Coronary artery (tissue), 2 donors: ENCODE measurements at regions not wholly inside any gene's neighbourhood (a gene's known extent, or its start where the extent isn't known, plus 50 kb on each side); places are given as distances from the start of the nearest gene placed in this dataset.

Source experiments
- DNase-seq: peaks from one replicate; pipeline ENCODE4 v3.0.0-alpha.2; 2017; ENCODE audit warnings: low spot score
- H3K27ac ChIP-seq, 2 donors: fragments of 200-600 bp; sonication (generic); one replicate each; pipeline ENCODE4 v1.5.1; 2016 to 2019
- H3K4me3 ChIP-seq: fragments of 200-600 bp; sonication (generic); 2 replicates; pipeline ENCODE4 v1.5.1; 2016; ENCODE audit warnings: mild to moderate bottlenecking, moderate library complexity
- TF ChIP-seq, protein P1 (sequence below): fragments of 200-600 bp; sonication (generic); IDR thresholded peaks from one replicate; pipeline ENCODE4 v1.5.1; 2019; ENCODE audit warnings: antibody characterized with exemption

DNA sequence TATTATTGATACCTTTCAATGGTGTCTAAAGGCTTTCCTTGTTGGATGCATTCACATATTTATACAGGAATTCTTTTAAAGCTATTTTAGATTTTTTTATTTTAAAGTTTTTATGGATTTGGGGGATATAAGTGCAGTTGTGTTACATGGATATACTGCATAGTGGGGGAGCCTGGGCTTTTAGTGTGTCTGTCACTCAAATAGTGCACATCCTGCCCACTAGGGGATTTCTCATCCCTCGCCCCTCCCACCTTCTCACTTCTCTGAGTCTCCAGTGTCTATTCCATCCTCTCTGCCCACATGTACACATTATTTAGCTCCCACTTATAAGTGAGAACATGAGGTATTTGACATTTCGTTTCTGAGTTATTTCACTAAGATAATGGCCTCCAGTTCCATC lies 154.0 kb upstream of the MKI67 start:
- no peak for DNase-seq
- Histone ChIP-seq H3K4me3 (no peak overlapping the region), H3K27ac (no peak overlapping the region)
- TF ChIP-seq, protein P1, sequence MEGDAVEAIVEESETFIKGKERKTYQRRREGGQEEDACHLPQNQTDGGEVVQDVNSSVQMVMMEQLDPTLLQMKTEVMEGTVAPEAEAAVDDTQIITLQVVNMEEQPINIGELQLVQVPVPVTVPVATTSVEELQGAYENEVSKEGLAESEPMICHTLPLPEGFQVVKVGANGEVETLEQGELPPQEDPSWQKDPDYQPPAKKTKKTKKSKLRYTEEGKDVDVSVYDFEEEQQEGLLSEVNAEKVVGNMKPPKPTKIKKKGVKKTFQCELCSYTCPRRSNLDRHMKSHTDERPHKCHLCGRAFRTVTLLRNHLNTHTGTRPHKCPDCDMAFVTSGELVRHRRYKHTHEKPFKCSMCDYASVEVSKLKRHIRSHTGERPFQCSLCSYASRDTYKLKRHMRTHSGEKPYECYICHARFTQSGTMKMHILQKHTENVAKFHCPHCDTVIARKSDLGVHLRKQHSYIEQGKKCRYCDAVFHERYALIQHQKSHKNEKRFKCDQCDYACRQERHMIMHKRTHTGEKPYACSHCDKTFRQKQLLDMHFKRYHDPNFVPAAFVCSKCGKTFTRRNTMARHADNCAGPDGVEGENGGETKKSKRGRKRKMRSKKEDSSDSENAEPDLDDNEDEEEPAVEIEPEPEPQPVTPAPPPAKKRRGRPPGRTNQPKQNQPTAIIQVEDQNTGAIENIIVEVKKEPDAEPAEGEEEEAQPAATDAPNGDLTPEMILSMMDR: no peak

DNA sequence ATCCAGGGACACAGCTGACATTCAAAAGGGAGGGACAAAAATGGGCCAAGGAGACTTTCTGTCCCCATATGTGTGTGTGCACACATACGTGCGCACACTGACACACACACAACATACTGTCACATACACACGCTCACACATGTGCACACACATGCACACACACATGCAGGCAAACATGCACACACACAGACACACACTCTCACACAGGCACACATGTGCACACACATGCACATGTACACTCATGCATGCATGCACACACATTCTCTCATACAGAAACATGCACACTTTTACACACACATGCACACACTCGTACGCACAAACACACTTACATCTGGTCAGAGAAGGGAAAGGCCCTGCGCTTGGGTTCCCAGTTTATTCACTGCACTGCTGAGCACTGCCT lies 155.1 kb upstream of the MKI67 start:
- no peak for DNase-seq
- TF ChIP-seq, protein P1: no peak

DNA sequence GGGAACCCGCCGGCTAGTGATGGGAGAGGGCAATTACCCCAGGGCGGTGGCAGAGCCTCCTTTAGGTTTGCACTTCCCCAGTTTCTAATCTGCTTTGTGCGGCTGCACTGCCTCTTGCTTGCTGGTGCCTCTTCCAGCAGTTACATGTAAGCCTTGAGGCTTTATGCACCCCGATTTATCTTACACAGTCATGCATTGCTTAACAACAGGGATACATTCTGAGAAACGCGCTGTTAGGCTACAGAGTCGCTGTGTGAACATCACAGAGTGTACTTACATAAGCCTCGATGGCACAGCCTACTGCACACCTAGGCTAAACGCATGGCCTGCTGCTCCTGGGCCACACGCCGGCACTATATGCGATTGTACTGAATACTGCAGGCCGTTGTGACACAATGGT lies 155.6 kb upstream of the MKI67 start:
- no peak for DNase-seq

More for the DNA sequence above, 155.1 kb upstream of the MKI67 start:
- no peak overlapping the region for H3K27ac ChIP-seq
- no peak overlapping the region for H3K4me3 ChIP-seq

GRCh38 chr10:128286141-128286761 lies 160.0 kb upstream of the MKI67 start:
- no peak overlapping the region for H3K4me3 ChIP-seq
- no peak for DNase-seq
- H3K27ac ChIP-seq: no peak overlapping the region
- TF ChIP-seq, protein P1: no peak

More for the DNA sequence above, 155.6 kb upstream of the MKI67 start:
- Histone ChIP-seq H3K4me3 (no peak overlapping the region), H3K27ac (no peak overlapping the region)
- TF ChIP-seq, protein P1: no peak

- DNase-seq: no peak
- TF ChIP-seq, protein P1: no peak
- Histone ChIP-seq H3K27ac (no peak overlapping the region), H3K4me3 (no peak overlapping the region)
These were observed 160.7 kb upstream of the MKI67 start for GRCh38 chr10:128286762-128287500.

DNA sequence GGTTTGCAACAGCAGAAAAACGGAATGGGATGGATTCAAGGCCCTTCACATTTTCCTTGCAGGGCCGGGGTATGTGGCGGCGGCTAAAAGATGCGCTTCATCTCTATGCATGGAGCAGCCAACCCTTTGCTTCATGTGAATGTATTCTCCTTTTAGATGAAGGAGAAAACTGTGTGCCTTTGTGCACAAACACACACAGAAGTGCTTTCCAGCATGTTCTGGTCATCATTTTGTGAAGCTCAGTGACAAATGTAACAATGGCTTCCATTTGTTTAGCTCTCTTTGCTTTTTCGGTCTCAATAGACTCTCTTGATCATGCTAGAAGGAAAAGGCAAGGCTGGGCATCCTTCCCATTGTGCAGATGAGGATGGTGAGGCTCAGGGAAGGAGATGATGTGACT lies 161.7 kb upstream of the MKI67 start:
- no peak overlapping the region for H3K27ac ChIP-seq

More for the DNA sequence above, 161.7 kb upstream of the MKI67 start:
- DNase-seq: no peak
- no peak overlapping the region for H3K4me3 ChIP-seq
- TF ChIP-seq, protein P1: no peak
